Omental fat pad (tissue), 3 donors: ENCODE measurements at regions not wholly inside any gene's neighbourhood (a gene's known extent, or its start where the extent isn't known, plus 50 kb on each side); places are given as distances from the start of the nearest gene placed in this dataset.

Experiments used
- ATAC-seq: fragments of 150-250 bp; one replicate; pipeline ENCODE4 v1.9.1; 2016; ENCODE audit warnings: mild to moderate bottlenecking, moderate library complexity; ENCODE audit not compliant: low FRiP score
- DNase-seq: peaks from one replicate; pipeline ENCODE4 v3.0.0-alpha.2; 2019; ENCODE audit warnings: low spot score
- CTCF ChIP-seq, 3 donors: fragments of 450-650 bp; IDR thresholded peaks; one replicate each; pipeline ENCODE4 v1.5.1; 2016 to 2017; ENCODE audit warnings: antibody characterized with exemption in 3 of 3, mild to moderate bottlenecking in 3 of 3, moderate library complexity in 2 of 3

- DNase-seq = no peak
These were observed 70.5 kb downstream of the ZNF22 start for GRCh38 chr10:45071043-45071813.

GRCh38 chr10:45075216-45075615 is 74.5 kb downstream of the ZNF22 start:
- DNase-seq (no peak), ATAC-seq (no peak)
- TF ChIP-seq CTCF (IDR thresholded peaks at IDR 0.05) = no peak

More at GRCh38 chr10:45071043-45071813, 70.5 kb downstream of the ZNF22 start:
- no peak for TF ChIP-seq CTCF (IDR thresholded peaks at IDR 0.05)
- ATAC-seq = no peak

- ATAC-seq (no peak), DNase-seq (no peak)
- no peak for TF ChIP-seq CTCF (IDR thresholded peaks at IDR 0.05)
These were observed 75.2 kb downstream of the ZNF22 start for GRCh38 chr10:45075826-45076380.

- DNase-seq (no peak), ATAC-seq (no peak)
- TF ChIP-seq CTCF (IDR thresholded peaks at IDR 0.05) = no peak
These were observed 76.2 kb downstream of the ZNF22 start for GRCh38 chr10:45076891-45077290.

GRCh38 chr10:45080331-45080730 is 79.6 kb downstream of the ZNF22 start:
- ATAC-seq = no peak
- no peak for TF ChIP-seq CTCF (IDR thresholded peaks at IDR 0.05)
- no peak for DNase-seq

- TF ChIP-seq CTCF (IDR thresholded peaks at IDR 0.05) = no peak
- ATAC-seq (no peak), DNase-seq (no peak)
These were observed 81.5 kb downstream of the ZNF22 start for GRCh38 chr10:45082176-45082575.

- ATAC-seq = no peak
- no peak for TF ChIP-seq CTCF (IDR thresholded peaks at IDR 0.05)
- no peak for DNase-seq
These were observed 91.2 kb downstream of the ZNF22 start for GRCh38 chr10:45091968-45092367.
